ENCODE measurements at regions not wholly inside any gene's neighbourhood (a gene's known extent, or its start where the extent isn't known, plus 50 kb on each side); places are given as distances from the start of the nearest gene placed in this dataset.

GRCh38 chr5:5591567-5591966 lies 169.1 kb downstream of the ICE1 start:
- H3K27ac ChIP-seq: no peak overlapping the region
- no peaks in the 10 kb centered on the region for H3K27me3 ChIP-seq
- H3K36me3 ChIP-seq: no peaks in the 10 kb centered on the region
- H3K4me3 ChIP-seq: no peak overlapping the region
- no peaks in the 10 kb centered on the region for H3K4me1 ChIP-seq (ENCODE audit: low read depth)
- DNase-seq (ENCODE audit: low read depth in 1 of 2, low spot score in 1 of 2): no peak
- H3K9me3 ChIP-seq (ENCODE audit: low read depth): no peaks in the 10 kb centered on the region
- no peak for TF ChIP-seq CTCF (IDR thresholded peaks at IDR 0.05; ENCODE audit: low read depth, low read length)

GRCh38 chr5:5589857-5590256 lies 167.4 kb downstream of the ICE1 start:
- Histone ChIP-seq H3K4me1 (ENCODE audit: low read depth) (no peaks in the 10 kb centered on the region), H3K9me3 (ENCODE audit: low read depth) (no peaks in the 10 kb centered on the region), H3K27ac (no peak overlapping the region), H3K36me3 (no peaks in the 10 kb centered on the region), H3K4me3 (no peak overlapping the region), H3K27me3 (no peaks in the 10 kb centered on the region)
- TF ChIP-seq CTCF (IDR thresholded peaks at IDR 0.05; ENCODE audit: low read depth, low read length): no peak
- no peak for DNase-seq (ENCODE audit: low read depth in 1 of 2, low spot score in 1 of 2)

- no peaks in the 10 kb centered on the region for H3K9me3 ChIP-seq (ENCODE audit: low read depth)
- H3K4me1 ChIP-seq (ENCODE audit: low read depth): no peaks in the 10 kb centered on the region
- TF ChIP-seq CTCF (IDR thresholded peaks at IDR 0.05; ENCODE audit: low read depth, low read length): no peak
- DNase-seq (ENCODE audit: low read depth in 1 of 2, low spot score in 1 of 2): peak in 1 of 2 donors; percentile 5
- H3K27ac ChIP-seq: no peak overlapping the region
- H3K4me3 ChIP-seq: no peak overlapping the region
- H3K36me3 ChIP-seq: no peaks in the 10 kb centered on the region
- H3K27me3 ChIP-seq: no peaks in the 10 kb centered on the region
Observed at GRCh38 chr5:5588887-5589826, 166.7 kb downstream of the ICE1 start.

GRCh38 chr5:5588386-5588785 lies 165.9 kb downstream of the ICE1 start:
- no peaks in the 10 kb centered on the region for H3K9me3 ChIP-seq (ENCODE audit: low read depth)
- no peak for TF ChIP-seq CTCF (IDR thresholded peaks at IDR 0.05; ENCODE audit: low read depth, low read length)
- H3K27ac ChIP-seq: no peak overlapping the region

GRCh38 chr5:5587474-5587873 lies 165.0 kb downstream of the ICE1 start:
- Histone ChIP-seq H3K36me3 (no peaks in the 10 kb centered on the region), H3K27me3 (no peaks in the 10 kb centered on the region), H3K4me1 (ENCODE audit: low read depth) (no peaks in the 10 kb centered on the region), H3K27ac (no peak overlapping the region), H3K4me3 (no peak overlapping the region), H3K9me3 (ENCODE audit: low read depth) (no peaks in the 10 kb centered on the region)
- TF ChIP-seq CTCF (IDR thresholded peaks at IDR 0.05; ENCODE audit: low read depth, low read length): no peak
- no peak for DNase-seq (ENCODE audit: low read depth in 1 of 2, low spot score in 1 of 2)

More at GRCh38 chr5:5588386-5588785, 165.9 kb downstream of the ICE1 start:
- Histone ChIP-seq H3K4me3 (no peak overlapping the region), H3K27me3 (no peaks in the 10 kb centered on the region), H3K4me1 (ENCODE audit: low read depth) (no peaks in the 10 kb centered on the region), H3K36me3 (no peaks in the 10 kb centered on the region)
- no peak for DNase-seq (ENCODE audit: low read depth in 1 of 2, low spot score in 1 of 2)

Measured in cardiac muscle cell (in vitro differentiated cells and primary cell).